ENCODE measurements at regions not wholly inside any gene's neighbourhood (a gene's known extent, or its start where the extent isn't known, plus 50 kb on each side); places are given as distances from the start of the nearest gene placed in this dataset.

DNA sequence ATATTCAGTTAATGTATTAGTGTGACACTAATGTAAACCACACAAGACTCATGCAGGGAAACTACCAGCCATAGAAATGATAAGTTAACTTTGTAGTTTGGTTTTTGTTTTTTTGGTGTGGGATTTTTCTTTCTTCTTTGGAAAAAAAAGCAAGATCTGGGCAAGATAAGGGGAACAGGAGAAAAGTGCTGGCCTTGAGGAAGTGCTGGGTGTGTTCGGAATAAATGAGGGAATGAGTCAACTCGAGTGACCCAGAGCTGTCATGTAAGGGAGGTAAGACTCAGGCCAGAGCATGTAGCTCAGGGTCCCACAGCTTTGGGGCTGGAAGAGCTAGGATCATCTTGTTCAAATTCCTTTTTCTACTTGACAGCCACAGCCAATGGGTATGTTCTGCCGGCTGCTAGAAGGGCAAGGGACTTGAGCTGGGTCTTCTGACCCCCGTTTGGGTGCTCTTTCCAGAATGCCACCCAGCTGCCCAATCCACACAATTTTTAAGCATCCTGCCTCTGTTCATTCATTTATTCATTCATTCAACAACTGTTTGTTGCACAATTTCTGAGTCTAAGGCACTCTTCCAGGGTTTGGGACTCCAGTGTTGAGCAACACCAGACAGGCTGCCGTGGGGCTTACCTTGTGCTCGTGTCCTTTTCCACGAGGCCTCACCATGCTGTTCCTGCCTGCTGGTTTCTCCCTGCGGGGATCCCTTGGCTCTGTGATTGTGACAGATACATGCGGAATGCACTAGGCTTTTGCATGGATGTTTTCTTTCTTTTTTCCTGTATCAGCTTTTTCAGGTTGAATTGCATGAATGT, 54.5 kb downstream of the CLDN34 start:
- DNase-seq (ENCODE audit: low read depth), result peak; percentile 53
- Histone ChIP-seq H3K27me3 (ENCODE audit: control insufficient read depth, insufficient read depth, low read length) (no peaks in the 10 kb centered on the region), H3K36me3 (ENCODE audit: control insufficient read depth, insufficient read depth, low read length) (no peaks in the 10 kb centered on the region), H3K4me3 (ENCODE audit: low read depth, low read length) (no peak overlapping the region)
- TF ChIP-seq, protein P1, sequence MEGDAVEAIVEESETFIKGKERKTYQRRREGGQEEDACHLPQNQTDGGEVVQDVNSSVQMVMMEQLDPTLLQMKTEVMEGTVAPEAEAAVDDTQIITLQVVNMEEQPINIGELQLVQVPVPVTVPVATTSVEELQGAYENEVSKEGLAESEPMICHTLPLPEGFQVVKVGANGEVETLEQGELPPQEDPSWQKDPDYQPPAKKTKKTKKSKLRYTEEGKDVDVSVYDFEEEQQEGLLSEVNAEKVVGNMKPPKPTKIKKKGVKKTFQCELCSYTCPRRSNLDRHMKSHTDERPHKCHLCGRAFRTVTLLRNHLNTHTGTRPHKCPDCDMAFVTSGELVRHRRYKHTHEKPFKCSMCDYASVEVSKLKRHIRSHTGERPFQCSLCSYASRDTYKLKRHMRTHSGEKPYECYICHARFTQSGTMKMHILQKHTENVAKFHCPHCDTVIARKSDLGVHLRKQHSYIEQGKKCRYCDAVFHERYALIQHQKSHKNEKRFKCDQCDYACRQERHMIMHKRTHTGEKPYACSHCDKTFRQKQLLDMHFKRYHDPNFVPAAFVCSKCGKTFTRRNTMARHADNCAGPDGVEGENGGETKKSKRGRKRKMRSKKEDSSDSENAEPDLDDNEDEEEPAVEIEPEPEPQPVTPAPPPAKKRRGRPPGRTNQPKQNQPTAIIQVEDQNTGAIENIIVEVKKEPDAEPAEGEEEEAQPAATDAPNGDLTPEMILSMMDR (IDR thresholded peaks at IDR 0.05; ENCODE audit: insufficient read depth, low read length, severe bottlenecking), result no peak
- FAIRE-seq, result no peak

DNA sequence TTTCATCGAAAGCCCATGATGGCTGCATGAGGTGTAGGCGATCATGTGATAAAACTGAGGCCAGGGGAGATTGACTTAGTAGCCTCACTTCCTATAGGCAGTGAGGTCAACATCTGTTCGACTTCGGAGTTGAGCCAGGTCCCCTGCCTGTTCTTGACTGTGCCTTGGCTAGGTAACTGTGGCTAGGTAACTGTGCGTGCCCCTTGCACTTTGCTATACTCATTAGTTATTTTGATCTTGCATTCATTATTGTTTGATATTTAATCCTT, 55.0 kb downstream of the CLDN34 start:
- DNase-seq (ENCODE audit: low read depth) (no peak), FAIRE-seq (no peak)
- H3K36me3 ChIP-seq (ENCODE audit: control insufficient read depth, insufficient read depth, low read length), result no peaks in the 10 kb centered on the region
- TF ChIP-seq, protein P1 (IDR thresholded peaks at IDR 0.05; ENCODE audit: insufficient read depth, low read length, severe bottlenecking), result no peak
- no peaks in the 10 kb centered on the region for H3K27me3 ChIP-seq (ENCODE audit: control insufficient read depth, insufficient read depth, low read length)
- H3K4me3 ChIP-seq (ENCODE audit: low read depth, low read length), result no peak overlapping the region

DNA sequence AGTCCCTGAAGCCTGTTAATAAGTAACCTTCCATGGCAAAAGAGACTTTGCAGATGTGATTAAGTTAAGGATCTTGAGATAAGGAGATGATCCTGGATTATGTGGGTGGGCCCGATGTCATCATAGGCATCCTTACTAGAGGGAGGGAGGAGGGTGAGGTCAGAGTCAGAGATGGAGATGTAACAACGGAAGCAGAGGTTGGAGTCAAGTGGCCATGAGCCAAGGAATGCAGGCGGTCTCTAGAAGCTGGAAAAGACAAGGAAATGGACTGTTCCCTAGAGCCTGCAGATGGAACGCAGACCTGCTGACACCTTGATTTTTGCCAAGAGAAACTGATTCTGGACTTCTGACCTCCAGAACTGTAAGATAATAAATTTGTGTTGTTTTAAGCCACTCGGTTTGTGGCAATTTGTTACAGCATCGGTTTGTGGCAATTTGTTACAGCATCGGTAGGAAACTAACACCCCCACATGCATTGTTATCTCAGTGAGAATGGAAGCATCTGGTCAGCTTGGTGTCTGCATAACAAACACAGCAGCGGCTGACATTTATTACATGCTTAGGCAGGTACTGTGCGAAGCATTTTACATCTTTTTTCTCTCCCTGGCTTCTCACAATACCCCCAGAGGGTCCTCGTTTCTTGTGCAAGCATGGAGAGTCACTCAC, 55.6 kb downstream of the CLDN34 start:
- no peak for FAIRE-seq
- TF ChIP-seq, protein P1 (IDR thresholded peaks at IDR 0.05; ENCODE audit: insufficient read depth, low read length, severe bottlenecking), result no peak
- H3K4me3 ChIP-seq (ENCODE audit: low read depth, low read length), result no peak overlapping the region
- no peaks in the 10 kb centered on the region for H3K27me3 ChIP-seq (ENCODE audit: control insufficient read depth, insufficient read depth, low read length)
- peak; percentile 17 for DNase-seq (ENCODE audit: low read depth)
- no peaks in the 10 kb centered on the region for H3K36me3 ChIP-seq (ENCODE audit: control insufficient read depth, insufficient read depth, low read length)

DNA sequence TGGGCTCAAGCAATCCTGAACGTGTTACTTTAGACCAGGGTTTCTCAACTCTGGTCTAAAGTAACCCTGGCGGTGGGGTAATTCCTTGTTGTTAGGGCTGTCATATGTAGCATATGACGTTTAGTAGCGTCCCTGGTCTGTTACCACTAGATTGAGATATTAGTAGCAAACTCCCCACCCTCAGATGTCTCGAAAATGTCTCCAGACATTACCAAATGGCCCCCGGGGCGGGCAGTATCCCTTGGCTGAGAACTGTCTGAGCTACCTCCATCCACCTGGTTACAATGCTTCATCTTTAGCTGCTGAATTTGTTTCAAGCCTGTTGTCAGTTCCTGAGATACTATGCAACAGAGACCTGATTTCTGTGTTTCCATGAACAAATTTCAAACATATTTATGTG, 56.7 kb downstream of the CLDN34 start:
- FAIRE-seq (no peak), DNase-seq (ENCODE audit: low read depth) (no peak)
- Histone ChIP-seq H3K36me3 (ENCODE audit: control insufficient read depth, insufficient read depth, low read length) (no peaks in the 10 kb centered on the region), H3K4me3 (ENCODE audit: low read depth, low read length) (no peak overlapping the region), H3K27me3 (ENCODE audit: control insufficient read depth, insufficient read depth, low read length) (no peaks in the 10 kb centered on the region)
- TF ChIP-seq, protein P1 (IDR thresholded peaks at IDR 0.05; ENCODE audit: insufficient read depth, low read length, severe bottlenecking), result no peak

DNA sequence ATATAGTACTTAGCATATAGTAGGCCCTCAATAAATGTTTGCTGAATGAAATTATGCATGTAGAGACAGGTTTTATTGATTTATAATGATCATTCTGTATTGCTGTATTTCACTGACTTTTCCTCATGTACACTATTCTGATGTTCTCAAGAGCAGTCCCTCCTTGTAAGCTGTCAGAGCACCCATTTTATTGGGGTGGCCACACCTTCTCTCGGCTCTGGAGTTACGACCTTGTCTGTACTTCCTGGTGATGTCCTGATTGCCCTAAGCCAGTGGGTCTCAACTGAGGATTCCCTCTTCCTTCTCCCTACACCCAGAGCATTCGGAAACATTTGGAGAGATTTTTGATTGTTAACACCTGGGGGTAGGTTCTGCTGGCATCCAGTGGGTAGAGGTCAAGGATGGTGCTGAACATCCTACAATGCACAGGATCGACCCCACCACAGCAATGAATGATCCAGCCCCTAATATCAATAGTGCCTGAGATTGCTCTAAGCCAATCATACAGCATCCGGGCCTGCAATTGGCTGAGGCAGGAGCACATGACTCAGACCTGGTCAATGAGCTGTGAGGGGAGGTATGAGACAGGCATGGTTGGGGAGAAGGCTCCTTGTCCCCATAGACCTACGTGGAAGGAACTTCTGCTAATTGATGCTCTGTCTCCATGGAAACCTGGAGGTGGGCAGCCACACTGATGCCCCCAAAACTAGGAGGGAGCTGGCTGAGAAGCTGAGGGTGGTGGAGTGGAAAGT, 58.8 kb downstream of the CLDN34 start:
- DNase-seq (ENCODE audit: low read depth), result no peak
- Histone ChIP-seq H3K4me3 (ENCODE audit: low read depth, low read length) (no peak overlapping the region), H3K36me3 (ENCODE audit: control insufficient read depth, insufficient read depth, low read length) (no peaks in the 10 kb centered on the region), H3K27me3 (ENCODE audit: control insufficient read depth, insufficient read depth, low read length) (no peaks in the 10 kb centered on the region)
- peak; percentile 36 for FAIRE-seq
- TF ChIP-seq, protein P1 (IDR thresholded peaks at IDR 0.05; ENCODE audit: insufficient read depth, low read length, severe bottlenecking), result no peak

All from bronchial epithelial cell (primary cell).